AG04450 (cell line): ENCODE measurements at regions not wholly inside any gene's neighbourhood (a gene's known extent, or its start where the extent isn't known, plus 50 kb on each side); places are given as distances from the start of the nearest gene placed in this dataset.

Source experiments
- CTCF ChIA-PET: fragments of 300-600, 350-600 bp; formaldehyde crosslinking; extraction: SDS; loops from one replicate; lab custom pipeline; 2022; ENCODE audit warnings: antibody characterized with exemption, inconsistent platforms; lab: Charles Lee
- POLR2A ChIA-PET: fragments of 350-600 bp; formaldehyde crosslinking; extraction: SDS; loops from one replicate; lab custom pipeline; 2021; ENCODE audit warnings: antibody characterized with exemption, inconsistent platforms; lab: Yijun Ruan, JAX
- DNase-seq: peaks from one replicate; pipeline ENCODE4 v3.0.0-alpha.2; 2011; ENCODE audit warnings: low read depth, low spot score
- H3K27ac ChIP-seq: one replicate; pipeline ENCODE4 v1.5.1; 2012; ENCODE audit warnings: low read depth, low read length, control low read depth
- H3K27me3 ChIP-seq: one replicate; pipeline ENCODE4 v1.6.0; 2012; ENCODE audit warnings: low read length; ENCODE audit not compliant: control insufficient read depth, insufficient read depth
- H3K4me3 ChIP-seq: 2 replicates; pipeline ENCODE4 v1.5.1; 2011; ENCODE audit warnings: mild to moderate bottlenecking, low read depth, low read length, control low read depth
- H3K9me3 ChIP-seq: 2 replicates; pipeline ENCODE4 v1.5.1; 2012; ENCODE audit warnings: low read length; ENCODE audit not compliant: control insufficient read depth, insufficient read depth
- CTCF ChIP-seq: IDR thresholded peaks from 2 replicates; pipeline ENCODE4 v1.5.1; 2011; ENCODE audit warnings: low read depth, low read length, control low read depth, inconsistent platforms

- CTCF ChIA-PET: no interaction called here
- DNase-seq: no peak
Measured at GRCh38 chr17:68134046-68134637, 98.6 kb downstream of the KPNA2 start.

GRCh38 chr17:68134731-68135130 is 99.2 kb downstream of the KPNA2 start:
- POLR2A ChIA-PET: no interaction called here
- TF ChIP-seq CTCF: no peak
- H3K9me3 ChIP-seq: peaks cover 3% of the 10 kb centered on the region; the same call in 1 of the 2 replicates
- no peaks in the 10 kb centered on the region for H3K27me3 ChIP-seq
- H3K27ac ChIP-seq: no peak overlapping the region
- CTCF ChIA-PET: no interaction called here
- DNase-seq: no peak
- no peak overlapping the region for H3K4me3 ChIP-seq

More at GRCh38 chr17:68134046-68134637, 98.6 kb downstream of the KPNA2 start:
- Histone ChIP-seq H3K4me3 (no peak overlapping the region), H3K9me3 (peaks cover 3% of the 10 kb centered on the region; the same call in 1 of the 2 replicates), H3K27me3 (no peaks in the 10 kb centered on the region), H3K27ac (no peak overlapping the region)
- TF ChIP-seq CTCF: no peak
- POLR2A ChIA-PET: no interaction called here

- Histone ChIP-seq H3K4me3 (no peak overlapping the region), H3K27ac (no peak overlapping the region), H3K9me3 (peaks cover 3% of the 10 kb centered on the region; the same call in 1 of the 2 replicates), H3K27me3 (no peaks in the 10 kb centered on the region)
- ChIA-PET POLR2A (no interaction called here), CTCF (no interaction called here)
- no peak for DNase-seq
- no peak for TF ChIP-seq CTCF
Measured at GRCh38 chr17:68135141-68135887, 99.8 kb downstream of the KPNA2 start.

- no peak for DNase-seq
- Histone ChIP-seq H3K4me3 (no peak overlapping the region), H3K27me3 (peaks cover 2% of the 10 kb centered on the region), H3K27ac (no peak overlapping the region), H3K9me3 (no peaks in the 10 kb centered on the region)
- no peak for TF ChIP-seq CTCF
- CTCF ChIA-PET: no interaction called here
- POLR2A ChIA-PET: no interaction called here
Measured at GRCh38 chr17:68141050-68141449, 105.5 kb downstream of the KPNA2 start.

GRCh38 chr17:68142595-68142994 is 105.2 kb upstream of the AMZ2 start:
- POLR2A ChIA-PET: no interaction called here
- H3K4me3 ChIP-seq: no peak overlapping the region
- H3K27me3 ChIP-seq: peaks cover 7% of the 10 kb centered on the region
- CTCF ChIA-PET: no interaction called here
- TF ChIP-seq CTCF: no peak
- H3K27ac ChIP-seq: no peak overlapping the region
- no peaks in the 10 kb centered on the region for H3K9me3 ChIP-seq
- no peak for DNase-seq
